ENCODE measurements at regions not wholly inside any gene's neighbourhood (a gene's known extent, or its start where the extent isn't known, plus 50 kb on each side); places are given as distances from the start of the nearest gene placed in this dataset.

DNA sequence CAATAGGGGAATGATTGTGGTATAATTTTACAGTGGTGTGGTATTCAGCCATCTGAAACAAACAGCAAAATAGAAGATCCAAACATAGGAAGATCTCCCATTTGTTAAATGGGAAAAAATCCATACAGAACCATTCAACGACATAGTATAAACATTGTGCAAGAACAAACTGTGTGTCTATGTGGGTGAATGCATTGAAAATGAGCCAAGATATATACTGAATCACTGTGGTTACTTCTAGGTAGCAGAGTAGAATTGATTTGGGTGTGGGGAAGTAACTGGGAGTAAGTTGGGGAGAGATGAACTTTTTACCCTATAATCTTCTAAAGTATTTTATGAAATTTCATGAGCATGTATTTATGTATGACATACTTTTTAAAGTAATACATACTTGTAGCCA is 123.1 kb upstream of the UMPS start:
- no peak for TF ChIP-seq POLR2A (IDR thresholded peaks at IDR 0.05)
- TF ChIP-seq, protein P1, sequence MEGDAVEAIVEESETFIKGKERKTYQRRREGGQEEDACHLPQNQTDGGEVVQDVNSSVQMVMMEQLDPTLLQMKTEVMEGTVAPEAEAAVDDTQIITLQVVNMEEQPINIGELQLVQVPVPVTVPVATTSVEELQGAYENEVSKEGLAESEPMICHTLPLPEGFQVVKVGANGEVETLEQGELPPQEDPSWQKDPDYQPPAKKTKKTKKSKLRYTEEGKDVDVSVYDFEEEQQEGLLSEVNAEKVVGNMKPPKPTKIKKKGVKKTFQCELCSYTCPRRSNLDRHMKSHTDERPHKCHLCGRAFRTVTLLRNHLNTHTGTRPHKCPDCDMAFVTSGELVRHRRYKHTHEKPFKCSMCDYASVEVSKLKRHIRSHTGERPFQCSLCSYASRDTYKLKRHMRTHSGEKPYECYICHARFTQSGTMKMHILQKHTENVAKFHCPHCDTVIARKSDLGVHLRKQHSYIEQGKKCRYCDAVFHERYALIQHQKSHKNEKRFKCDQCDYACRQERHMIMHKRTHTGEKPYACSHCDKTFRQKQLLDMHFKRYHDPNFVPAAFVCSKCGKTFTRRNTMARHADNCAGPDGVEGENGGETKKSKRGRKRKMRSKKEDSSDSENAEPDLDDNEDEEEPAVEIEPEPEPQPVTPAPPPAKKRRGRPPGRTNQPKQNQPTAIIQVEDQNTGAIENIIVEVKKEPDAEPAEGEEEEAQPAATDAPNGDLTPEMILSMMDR (IDR thresholded peaks at IDR 0.05), result no peak

DNA sequence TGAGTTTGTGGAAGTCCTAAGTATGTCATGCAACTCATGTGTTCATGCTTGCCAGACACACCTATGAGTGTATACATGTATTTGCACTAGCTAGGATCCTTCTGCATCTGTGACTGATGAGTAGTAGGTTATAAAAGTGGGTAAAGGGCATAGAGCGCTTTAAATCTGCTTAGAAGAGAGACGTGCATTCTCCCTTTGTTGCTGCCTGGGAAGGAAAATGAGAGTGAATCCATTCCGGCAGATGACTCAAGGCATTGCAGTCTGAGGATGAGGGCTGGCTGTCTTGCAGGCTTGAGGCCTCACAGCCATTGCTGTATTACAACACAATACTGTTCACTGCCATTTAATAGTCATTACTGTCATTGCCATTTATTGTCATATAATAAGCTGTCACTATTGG is 120.8 kb upstream of the UMPS start:
- TF ChIP-seq POLR2A (IDR thresholded peaks at IDR 0.05), result no peak
- TF ChIP-seq, protein P1 (IDR thresholded peaks at IDR 0.05), result no peak
- WGBS, 2 donors, result 78 to 91% methylated on average over 3 of the region's 3 CpGs
- intact Hi-C loops (cut with DNase I; ENCODE audit: low total_unique reads), result no loop called here
- no peak overlapping the region for H3K4me3 ChIP-seq (ENCODE audit: low read depth, poor library complexity, severe bottlenecking)
- no peak for DNase-seq (ENCODE audit: low spot score in 2 of 2)

More for the DNA sequence above, 123.1 kb upstream of the UMPS start:
- intact Hi-C loops (cut with DNase I; ENCODE audit: low total_unique reads), result no loop called here
- H3K4me3 ChIP-seq (ENCODE audit: low read depth, poor library complexity, severe bottlenecking), result no peak overlapping the region
- DNase-seq (ENCODE audit: low spot score in 2 of 2), result no peak
- 44 to 65% methylated on average over 1 of the region's 1 CpG for WGBS, 2 donors

DNA sequence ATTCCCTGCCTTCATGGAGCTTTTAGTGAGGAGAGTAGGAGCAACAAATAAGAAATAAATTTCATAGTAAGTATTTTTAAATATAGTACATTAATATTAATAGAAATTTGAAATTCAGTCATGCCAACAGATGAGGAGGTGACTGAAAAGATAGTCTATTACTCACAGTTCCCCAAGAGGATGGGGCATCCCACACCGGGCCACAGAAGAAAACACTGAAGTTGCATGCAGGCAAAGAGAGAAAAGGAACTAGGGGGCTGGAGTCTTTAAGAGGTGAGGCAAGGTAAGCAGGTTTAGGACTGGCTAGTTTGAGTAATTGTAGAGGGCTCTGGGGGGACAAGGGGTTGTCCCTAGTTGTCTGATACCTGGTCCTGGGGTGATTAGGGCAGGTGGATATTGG is 120.1 kb upstream of the UMPS start:
- no peak overlapping the region for H3K4me3 ChIP-seq (ENCODE audit: low read depth, poor library complexity, severe bottlenecking)
- no peak for DNase-seq (ENCODE audit: low spot score in 2 of 2)
- TF ChIP-seq, protein P1 (IDR thresholded peaks at IDR 0.05), result no peak
- no peak for TF ChIP-seq POLR2A (IDR thresholded peaks at IDR 0.05)
- 91 to 94% methylated on average over 1 of the region's 1 CpG for WGBS, 2 donors
- intact Hi-C loops (cut with DNase I; ENCODE audit: low total_unique reads), result no loop called here

DNA sequence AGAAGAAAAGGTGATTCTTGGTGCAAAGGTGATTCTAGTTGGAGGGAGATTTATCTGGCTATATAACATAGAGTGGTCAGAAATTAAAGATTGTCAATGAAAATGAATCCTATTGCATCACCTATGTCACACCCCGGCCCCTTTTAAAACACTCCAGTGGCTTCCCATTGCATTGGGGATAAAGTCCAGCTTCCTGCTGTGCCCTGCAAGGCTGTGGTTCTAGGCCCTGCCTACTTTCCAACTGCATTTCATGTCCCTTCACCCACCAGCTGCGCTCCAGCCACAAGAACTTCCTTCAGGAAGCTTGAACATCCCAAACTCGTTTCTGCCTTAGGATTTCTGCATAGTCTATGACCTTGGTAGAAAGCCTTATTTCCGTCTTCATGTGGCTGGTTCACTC is 118.7 kb upstream of the UMPS start:
- intact Hi-C loops (cut with DNase I; ENCODE audit: low total_unique reads), result no loop called here
- TF ChIP-seq, protein P1 (IDR thresholded peaks at IDR 0.05), result no peak
- TF ChIP-seq POLR2A (IDR thresholded peaks at IDR 0.05), result no peak
- DNase-seq (ENCODE audit: low spot score in 2 of 2), result no peak
- 62 to 73% methylated on average over 4 of the region's 4 CpGs for WGBS, 2 donors
- no peak overlapping the region for H3K4me3 ChIP-seq (ENCODE audit: low read depth, poor library complexity, severe bottlenecking)

DNA sequence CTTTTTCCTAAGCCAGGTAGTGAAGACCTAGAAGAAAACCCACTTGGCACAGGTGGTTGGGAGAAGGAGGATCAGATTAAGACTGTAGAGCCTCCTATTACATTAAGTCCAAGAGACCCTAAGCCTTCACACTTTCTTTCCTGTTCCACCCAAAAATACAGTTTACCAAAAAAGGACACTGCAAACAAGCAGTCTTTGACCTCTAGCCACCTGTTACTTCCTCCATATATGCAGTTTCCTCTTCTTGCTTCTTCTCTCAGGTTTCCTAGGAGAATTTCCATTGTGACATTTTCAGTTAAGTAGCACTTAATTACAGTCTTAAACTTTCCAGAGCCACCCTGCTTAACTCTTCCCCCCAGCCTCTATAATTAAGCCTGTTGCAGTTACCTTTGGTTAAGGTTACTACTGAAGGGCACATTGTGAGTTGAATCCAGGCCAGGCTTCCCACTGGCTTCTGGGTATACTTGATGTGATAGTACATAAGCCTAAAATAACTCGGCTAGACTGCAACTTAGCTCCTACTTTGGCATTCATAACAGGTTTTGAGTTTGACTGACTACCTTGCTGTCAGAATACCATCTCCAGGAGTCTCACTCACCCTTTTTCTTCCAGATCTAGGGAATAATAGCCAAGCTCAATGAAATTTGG is 114.2 kb upstream of the UMPS start:
- intact Hi-C loops (cut with DNase I; ENCODE audit: low total_unique reads), result no loop called here
- no peak overlapping the region for H3K4me3 ChIP-seq (ENCODE audit: low read depth, poor library complexity, severe bottlenecking)
- TF ChIP-seq, protein P1 (IDR thresholded peaks at IDR 0.05), result no peak
- TF ChIP-seq POLR2A (IDR thresholded peaks at IDR 0.05), result no peak
- no peak for DNase-seq (ENCODE audit: low spot score in 2 of 2)
- 88 to 89% methylated on average over 1 of the region's 1 CpG for WGBS, 2 donors

DNA sequence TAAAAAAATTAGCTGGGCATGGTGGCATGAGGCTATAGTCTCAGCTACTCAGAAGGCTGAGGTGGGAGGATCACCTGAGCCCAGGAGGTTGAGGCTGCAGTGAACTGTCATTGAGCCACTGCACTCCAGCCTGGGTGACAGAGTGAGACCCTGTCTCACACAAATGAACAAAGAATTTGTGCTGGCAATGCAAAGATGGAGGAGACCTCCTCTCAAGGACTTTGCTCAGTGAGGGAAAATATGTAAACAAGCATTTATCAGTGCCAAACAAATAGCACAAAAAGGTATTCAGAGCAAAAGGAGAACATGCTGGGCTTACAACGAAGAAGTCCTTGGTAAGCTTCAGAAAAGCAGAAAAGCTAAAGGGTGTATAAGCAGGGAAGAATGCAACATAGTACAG is 113.1 kb upstream of the UMPS start:
- H3K4me3 ChIP-seq (ENCODE audit: low read depth, poor library complexity, severe bottlenecking), result no peak overlapping the region
- TF ChIP-seq, protein P1 (IDR thresholded peaks at IDR 0.05), result no peak
- no peak for TF ChIP-seq POLR2A (IDR thresholded peaks at IDR 0.05)
- no peak for DNase-seq (ENCODE audit: low spot score in 2 of 2)
- whole genome bisulfite sequencing, 2 donors, result 77 to 81% methylated on average over 1 of the region's 1 CpG
- intact Hi-C loops (cut with DNase I; ENCODE audit: low total_unique reads), result no loop called here
